SKM-1 (cell line): ENCODE measurements at regions not wholly inside any gene's neighbourhood (a gene's known extent, or its start where the extent isn't known, plus 50 kb on each side); places are given as distances from the start of the nearest gene placed in this dataset.

Experiments used
- DNase-seq: peaks from one replicate; lab custom pipeline; 2025; ENCODE audit not compliant: unreplicated experiment; lab: John Stamatoyannopoulos, UW

GRCh38 chr2:83584672-83585071 lies 874.4 kb downstream of the SUCLG1 start:
- DNase-seq, result no peak

GRCh38 chr2:83582589-83582988 lies 876.5 kb downstream of the SUCLG1 start:
- DNase-seq, result no peak

- no peak for DNase-seq
Observed at GRCh38 chr2:83579507-83579906, 879.6 kb downstream of the SUCLG1 start.

- DNase-seq, result peak; percentile 81
Observed at GRCh38 chr2:83578405-83578804, 880.7 kb downstream of the SUCLG1 start.

- DNase-seq, result no peak
Observed at GRCh38 chr2:83574614-83575013, 884.5 kb downstream of the SUCLG1 start.

- DNase-seq, result no peak
Observed at GRCh38 chr2:83573060-83573459, 886.0 kb downstream of the SUCLG1 start.

- DNase-seq, result no peak
Observed at GRCh38 chr2:83572400-83572799, 886.7 kb downstream of the SUCLG1 start.

- DNase-seq, result no peak
Observed at GRCh38 chr2:83567551-83567950, 891.5 kb downstream of the SUCLG1 start.

GRCh38 chr2:83565626-83566025 lies 893.5 kb downstream of the SUCLG1 start:
- DNase-seq, result no peak

GRCh38 chr2:83565181-83565580 lies 893.9 kb downstream of the SUCLG1 start:
- no peak for DNase-seq

GRCh38 chr2:83561592-83561991 lies 897.5 kb downstream of the SUCLG1 start:
- no peak for DNase-seq

GRCh38 chr2:83536556-83536955 lies 922.5 kb downstream of the SUCLG1 start:
- DNase-seq, result no peak

GRCh38 chr2:83534416-83534815 lies 924.7 kb downstream of the SUCLG1 start:
- DNase-seq, result no peak

GRCh38 chr2:83531206-83531826 lies 927.8 kb downstream of the SUCLG1 start:
- no peak for DNase-seq

GRCh38 chr2:83528767-83529166 lies 930.3 kb downstream of the SUCLG1 start:
- DNase-seq, result no peak

- no peak for DNase-seq
Observed at GRCh38 chr2:83522891-83523493, 936.1 kb downstream of the SUCLG1 start.

- no peak for DNase-seq
Observed at GRCh38 chr2:83517727-83518368, 941.2 kb downstream of the SUCLG1 start.

GRCh38 chr2:83516503-83516902 lies 942.6 kb downstream of the SUCLG1 start:
- DNase-seq, result no peak

GRCh38 chr2:83487451-83487850 lies 971.6 kb downstream of the SUCLG1 start:
- no peak for DNase-seq

GRCh38 chr2:83481436-83481835 lies 977.6 kb downstream of the SUCLG1 start:
- DNase-seq, result no peak

- DNase-seq, result no peak
Observed at GRCh38 chr2:83478037-83478436, 981.0 kb downstream of the SUCLG1 start.

GRCh38 chr2:83475371-83475770 lies 983.7 kb downstream of the SUCLG1 start:
- DNase-seq, result no peak

- DNase-seq, result no peak
Observed at GRCh38 chr2:83471655-83472054, 987.4 kb downstream of the SUCLG1 start.
